HG03175 (cell line): ENCODE measurements at regions not wholly inside any gene's neighbourhood (a gene's known extent, or its start where the extent isn't known, plus 50 kb on each side); places are given as distances from the start of the nearest gene placed in this dataset.

Experiments
- ATAC-seq: cut with Tn5 transposase; IDR thresholded peaks from one replicate; pipeline ENCODE4 v1.9.1; 2021; ENCODE audit warnings: mild to moderate bottlenecking, moderate library complexity; ENCODE audit not compliant: unreplicated experiment

- ATAC-seq, result no peak
Observed at GRCh38 chr22:27617214-27617881, 184.2 kb downstream of the MN1 start.

DNA sequence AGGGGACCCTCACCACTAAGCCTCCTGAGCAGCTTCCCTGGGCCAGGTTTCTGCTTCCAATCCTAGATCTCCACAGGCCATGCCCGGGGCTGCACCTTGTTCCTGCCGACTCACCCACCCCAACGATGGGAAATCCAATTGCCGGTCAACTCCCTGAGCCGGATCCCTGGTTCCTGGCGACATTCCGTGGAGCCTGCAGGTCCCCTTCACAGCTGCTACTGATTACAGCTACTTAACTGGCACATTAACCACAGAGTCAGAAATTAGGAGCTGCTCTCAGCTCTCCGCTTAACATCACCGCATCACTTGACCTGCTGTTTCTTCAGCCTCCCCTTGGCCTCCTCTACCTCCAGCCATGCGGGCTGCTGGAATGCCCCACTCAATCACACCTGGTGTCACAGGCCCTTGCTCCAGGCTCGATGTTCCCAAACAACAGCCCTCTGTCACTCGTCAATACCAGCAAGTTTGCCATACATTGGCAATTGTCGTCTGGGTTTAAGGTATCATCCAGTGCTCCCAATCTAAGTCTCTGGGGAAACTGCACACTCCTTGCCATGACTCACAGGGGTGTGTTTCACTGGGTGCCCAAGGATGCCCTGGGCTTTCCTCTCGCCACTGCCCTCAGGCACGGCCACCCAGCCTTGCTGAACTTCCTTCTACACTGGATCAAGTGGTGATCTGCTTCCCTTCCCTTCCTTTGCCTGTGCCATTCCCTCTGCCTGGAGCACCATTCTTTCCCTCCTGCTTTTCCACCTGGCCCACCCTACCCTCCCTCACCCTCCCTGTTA, 181.0 kb downstream of the MN1 start:
- ATAC-seq, result no peak

GRCh38 chr22:27621486-27622070, 180.0 kb downstream of the MN1 start:
- ATAC-seq, result no peak

GRCh38 chr22:27624042-27624441, 177.5 kb downstream of the MN1 start:
- ATAC-seq, result no peak

DNA sequence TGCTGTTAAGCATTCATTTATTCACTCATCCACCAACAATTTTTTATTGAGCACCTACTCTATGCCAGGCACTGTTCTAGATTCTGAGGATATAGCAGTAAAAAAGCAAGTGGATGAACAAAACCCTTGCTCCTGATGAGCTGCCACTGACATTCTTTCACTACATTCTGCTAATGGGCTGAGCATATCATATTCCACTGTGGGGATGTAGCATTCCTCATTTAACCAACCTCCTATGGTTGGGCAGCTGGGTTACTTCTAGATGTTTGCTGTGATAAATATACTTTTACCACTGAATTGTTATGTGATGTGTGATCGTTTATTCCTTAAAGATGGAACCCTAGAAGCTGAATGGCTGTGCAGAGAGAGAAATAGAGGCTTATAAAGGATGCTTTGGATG, 176.9 kb downstream of the MN1 start:
- ATAC-seq, result no peak

DNA sequence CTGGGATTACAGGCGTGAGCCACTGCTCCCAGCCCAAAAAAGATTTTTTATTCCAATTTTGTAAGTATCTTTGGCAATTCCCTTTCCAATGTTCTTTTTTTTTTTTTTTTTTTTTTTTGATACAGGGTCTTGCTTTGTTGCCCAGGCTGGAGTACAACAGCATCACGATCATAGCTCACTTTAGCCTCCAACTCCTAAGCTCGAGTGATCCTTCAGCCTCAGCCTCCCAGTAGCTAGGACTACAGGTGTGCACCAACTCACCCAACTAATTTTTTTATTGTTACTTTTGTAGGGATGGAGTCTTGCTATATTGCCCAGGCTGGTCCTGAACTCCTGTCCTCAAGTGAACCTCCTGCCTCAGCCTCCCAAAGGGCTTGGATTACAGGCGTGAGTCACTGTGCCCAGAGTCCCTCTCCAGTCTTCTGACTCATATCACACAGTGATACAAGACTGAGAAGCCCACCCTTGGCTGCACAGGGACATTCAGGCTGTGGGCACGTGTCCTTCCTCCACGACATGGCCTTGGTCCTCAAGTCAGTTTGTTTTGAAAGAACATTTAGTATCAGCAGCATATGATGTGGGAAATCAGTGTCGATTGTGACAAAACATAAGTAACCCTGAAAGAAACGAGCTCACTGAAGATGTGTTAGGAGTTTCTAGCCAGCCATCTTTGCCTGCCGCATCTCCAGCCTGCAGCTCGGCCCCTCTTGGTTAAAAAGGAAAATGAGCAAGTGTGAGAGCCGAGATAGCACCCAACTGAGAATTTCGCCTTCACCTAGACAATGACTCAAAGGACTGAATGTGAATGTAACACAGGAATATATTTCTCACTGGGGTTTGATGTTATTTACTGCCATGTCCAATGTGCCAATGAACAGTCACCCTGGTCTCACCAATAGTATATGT, 175.5 kb downstream of the MN1 start:
- no peak for ATAC-seq

DNA sequence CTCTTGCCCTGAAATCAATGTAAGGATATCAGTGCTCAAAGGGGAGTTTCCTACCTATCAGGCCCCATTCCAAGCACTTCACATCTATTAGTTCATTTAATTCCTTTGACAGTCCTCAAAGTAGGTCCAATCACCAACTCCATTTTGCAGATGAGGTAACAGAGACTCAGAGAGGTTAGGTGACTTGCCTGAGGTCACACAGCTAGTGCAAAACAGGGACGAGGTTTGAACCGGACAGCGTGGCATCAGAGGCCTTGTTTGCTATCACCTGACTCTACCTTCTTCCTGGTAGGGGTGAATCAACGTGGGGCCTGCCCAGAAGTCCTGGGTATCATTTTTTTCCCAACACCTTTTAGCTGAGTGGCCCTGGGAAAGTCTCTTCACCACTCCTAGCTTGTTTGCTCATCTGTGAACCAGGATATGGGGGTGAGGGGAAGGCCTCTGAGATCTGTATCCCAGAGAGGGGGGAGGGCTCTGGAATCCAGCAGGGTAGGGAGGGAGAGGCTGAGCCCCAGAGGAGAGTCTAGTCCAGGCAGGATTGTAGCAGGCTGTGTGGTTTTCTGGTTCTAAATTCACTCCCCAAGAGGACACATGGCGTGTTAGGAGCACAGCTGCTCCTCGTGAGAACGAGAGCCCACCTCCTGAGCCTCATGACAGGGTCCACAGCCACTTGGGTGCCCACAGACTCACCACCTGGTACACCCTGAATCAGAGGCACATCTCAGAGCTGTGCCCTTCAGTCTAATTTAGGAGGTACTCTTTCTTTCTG, 174.7 kb downstream of the MN1 start:
- ATAC-seq, result no peak

DNA sequence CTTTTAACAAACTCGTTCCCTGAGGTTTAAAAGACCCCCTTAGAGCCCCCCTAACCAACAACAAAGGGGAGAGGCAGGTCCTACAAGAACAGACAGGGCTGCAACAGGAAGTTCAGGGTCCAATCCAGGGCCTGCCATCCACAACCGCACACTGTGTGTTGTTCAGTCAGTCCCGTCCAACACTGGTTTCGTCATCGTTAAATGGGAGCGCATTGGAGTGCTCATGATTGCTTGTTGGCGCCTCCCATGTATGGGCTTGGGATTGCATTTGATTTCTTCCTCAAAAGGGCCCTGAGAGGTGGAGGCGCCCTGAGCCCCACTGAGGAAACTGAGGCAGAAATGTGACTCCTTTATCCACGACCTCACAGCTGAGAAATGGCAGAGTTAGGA, 174.1 kb downstream of the MN1 start:
- no peak for ATAC-seq

- no peak for ATAC-seq
Observed at GRCh38 chr22:27627901-27628300, 173.7 kb downstream of the MN1 start.

- ATAC-seq, result no peak
Observed at GRCh38 chr22:27628341-27628740, 173.2 kb downstream of the MN1 start.

DNA sequence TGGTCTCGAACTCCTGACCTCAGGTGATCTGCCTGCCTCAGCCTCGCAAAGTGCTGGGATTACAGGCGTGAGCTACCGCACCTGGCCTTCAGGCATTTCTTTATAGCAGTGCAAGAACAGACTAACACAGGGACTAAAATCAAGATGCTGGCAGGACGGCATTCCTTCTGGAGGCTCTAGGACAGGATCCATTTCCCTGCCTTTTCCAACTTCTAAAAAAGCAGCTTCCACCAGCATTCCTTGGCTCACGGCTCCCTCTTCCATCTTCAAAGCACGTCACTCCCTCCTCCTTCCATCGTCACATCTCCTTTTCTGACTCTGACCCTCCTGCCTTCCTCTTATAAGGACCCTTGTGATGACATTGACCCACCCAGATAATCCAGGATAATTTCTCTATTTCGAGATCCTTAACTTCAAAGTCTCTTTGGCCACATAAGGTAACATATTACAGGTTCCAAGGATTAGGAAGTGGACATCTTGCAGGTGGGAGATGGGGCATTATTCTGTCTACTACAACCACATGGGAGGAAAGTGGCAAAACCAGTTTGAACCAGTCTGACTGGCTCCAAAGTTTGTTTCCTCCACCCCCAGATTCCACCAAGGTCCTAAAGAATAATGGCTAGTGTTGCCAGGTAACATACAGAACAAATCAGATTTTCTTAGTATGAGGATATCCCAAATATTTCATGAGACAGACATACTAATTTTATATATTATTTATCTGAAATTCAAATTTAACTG, 172.5 kb downstream of the MN1 start:
- ATAC-seq, result no peak

DNA sequence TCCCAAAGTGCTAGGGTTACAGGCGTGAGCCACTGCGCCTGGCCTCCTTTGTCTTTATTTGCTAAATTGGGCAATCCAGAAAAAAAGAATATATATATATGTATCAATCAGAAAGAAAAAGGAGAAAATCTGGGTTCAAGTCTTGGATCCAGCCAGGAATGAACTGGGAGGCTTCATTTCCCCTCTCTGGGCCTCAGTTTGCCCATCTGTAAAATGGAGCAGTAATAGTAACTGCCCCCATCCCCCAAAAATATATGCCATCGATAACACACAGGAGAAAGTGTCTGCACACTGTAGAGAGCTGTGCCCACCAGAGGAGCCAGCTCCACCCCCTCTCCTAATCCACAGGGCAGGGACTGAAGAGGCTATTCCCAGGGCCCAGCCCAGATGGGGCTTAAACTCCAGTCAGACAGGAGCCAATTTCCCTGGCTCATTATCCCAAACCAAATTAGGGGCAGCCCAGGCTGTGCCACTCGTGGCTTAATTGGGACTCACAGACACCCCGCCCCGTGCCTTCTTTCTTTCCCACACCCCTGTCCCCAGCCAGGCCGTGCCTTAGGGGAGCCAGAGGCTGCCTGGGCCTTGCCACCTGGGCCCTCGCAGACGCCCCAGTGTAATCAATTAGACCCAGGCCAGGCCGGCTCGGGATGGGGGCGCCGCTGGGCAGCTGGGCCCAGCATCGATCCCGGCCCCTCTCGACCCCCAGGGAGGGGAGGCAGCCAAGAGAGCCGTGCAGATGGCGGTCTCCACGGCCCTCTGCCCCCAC, 171.5 kb downstream of the MN1 start:
- ATAC-seq, result no peak

DNA sequence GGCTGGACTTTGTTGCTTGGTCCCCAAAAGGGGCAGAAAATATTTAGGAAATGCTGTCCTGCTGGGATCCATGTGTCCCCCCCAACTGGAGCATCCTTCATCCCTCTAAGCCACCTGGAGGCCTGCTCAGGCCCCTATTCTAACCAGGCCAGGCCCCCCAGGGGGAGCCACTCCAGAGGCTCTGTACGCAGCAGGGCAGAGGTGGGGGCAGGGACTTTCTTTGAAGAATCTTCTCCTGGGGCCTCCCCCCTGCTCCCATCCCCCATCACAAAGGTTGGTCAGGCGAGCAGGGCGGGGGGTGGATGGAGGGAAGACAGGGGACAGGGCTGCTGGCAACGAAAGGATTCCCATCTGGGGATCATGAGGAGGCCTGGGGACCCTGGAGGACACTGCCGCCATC, 170.8 kb downstream of the MN1 start:
- ATAC-seq, result no peak

DNA sequence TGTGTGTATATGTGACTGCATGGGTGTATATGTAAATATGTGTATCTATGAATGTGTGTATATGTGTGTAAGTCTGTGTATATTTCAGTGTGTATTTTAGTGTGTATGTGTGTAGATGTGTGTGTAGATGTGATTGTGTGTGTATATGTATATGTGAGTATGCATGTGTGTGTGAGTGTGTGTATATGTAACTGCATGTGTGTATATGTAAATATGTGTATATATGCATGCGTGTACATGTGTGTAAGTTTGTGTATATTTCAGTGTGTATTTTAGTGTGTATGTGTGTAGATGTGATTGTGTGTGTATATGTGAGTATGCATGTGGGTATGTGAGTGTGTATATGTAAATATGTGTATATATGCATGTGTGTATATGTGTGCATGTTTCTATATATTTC, 169.9 kb downstream of the MN1 start:
- ATAC-seq, result no peak

DNA sequence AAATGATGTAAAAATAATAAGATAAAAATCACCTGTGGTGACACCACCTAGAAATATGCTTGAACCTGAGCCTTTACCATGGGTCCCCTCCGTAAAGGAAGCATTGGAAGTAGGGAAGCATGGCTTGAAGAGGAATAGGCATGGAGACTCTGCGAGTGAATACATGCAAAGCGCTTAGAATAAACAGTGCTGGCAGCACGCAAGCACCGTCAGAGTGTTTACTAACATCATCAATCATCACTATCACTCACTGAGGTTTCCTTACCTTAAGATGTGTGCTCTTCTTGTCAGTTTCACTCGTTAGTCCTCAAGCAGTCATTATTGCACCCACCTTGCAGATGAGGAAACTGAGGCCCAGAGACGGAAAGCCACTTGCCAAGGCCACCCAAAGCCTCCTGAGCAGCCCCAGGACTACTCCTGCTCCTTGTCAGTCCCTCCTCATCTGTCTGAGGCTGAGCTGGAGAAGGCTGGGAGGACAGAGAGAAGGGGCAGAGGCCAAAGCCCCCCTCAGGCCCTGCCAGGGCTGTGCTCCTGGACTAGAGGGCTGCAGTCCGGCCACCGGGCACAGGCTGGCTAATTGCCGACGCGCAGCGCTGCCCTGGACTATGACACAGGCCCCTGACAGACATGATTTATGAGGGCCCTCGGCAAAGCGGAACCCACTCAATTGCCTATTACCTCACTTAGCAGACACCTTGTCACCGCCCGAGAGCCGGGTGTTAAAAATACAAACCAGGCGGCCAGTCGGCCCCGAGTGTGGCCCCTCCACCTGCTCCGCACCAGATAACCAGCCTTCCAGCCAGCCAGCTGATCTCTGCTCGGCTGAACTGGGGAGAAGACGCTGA, 168.9 kb downstream of the MN1 start:
- no peak for ATAC-seq

DNA sequence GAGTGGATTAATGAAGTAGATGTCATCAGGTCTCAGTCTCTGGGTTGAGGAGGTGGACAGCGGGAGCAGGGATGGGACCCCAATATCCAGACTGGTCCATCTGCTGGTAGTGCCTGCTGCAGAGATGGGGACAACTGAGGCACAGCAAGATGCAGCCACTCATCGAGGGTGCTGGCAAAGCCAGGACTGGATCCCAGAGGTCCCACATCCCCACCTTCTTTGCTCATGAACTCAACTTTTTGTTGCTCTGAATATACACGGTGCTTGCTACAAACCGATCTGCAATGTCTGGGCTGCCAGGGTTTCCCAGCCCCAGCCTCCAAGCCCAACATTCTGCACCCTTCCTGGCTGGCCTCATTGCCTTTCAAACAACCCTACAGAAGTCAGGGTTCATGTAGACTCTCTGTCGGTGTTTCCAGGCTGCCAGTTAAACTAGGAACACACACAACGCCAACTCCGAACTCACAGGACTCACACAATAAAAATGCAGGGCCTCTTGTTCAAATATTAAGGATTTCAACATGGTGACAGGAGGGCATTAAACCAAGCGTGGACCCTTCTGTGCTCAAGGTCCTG, 168.2 kb downstream of the MN1 start:
- ATAC-seq, result no peak

DNA sequence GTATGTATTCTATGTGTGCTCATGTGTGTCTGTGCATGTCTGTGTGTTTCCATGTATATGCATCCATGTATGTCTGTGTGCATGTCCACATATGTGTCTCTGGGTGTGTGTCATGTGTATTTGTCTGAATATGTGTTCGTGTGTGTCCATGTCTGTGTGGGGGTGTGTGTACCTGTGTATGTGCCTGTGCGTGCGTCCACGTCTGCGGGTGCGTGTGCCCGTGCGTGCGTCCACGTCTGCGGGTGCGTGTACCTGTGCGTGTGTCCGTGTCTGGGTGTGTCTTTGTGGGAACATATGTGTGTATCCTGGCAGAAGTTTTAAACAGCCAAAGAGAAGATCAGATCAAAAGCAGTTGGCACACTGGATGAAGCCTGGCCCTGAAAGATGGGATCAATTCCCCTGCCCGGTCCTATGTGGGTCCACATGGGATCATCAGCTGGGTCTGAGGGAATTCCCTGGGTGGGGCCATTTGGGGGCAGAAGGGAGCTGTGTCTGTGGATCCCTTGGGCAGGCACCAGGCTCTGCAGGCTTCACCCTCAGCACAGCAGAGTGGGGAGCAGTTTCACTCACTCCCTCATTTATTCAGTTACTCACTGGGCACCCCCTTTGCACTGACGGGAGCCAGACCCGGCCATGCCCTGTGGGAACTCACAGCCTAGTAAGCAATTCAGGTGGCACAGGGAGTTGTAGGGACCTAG, 167.4 kb downstream of the MN1 start:
- ATAC-seq, result no peak
